GM23248 (cell line): ENCODE measurements at regions not wholly inside any gene's neighbourhood (a gene's known extent, or its start where the extent isn't known, plus 50 kb on each side); places are given as distances from the start of the nearest gene placed in this dataset.

ENCODE experiments used
- DNase-seq: peaks from one replicate; pipeline ENCODE4 v3.0.0-alpha.2; 2015
- H2AFZ ChIP-seq: fragments of 200-600 bp; sonication (generic); 2 replicates; pipeline ENCODE4 v1.6.1; 2016; ENCODE audit warnings: antibody characterized with exemption
- H3F3A ChIP-seq: fragments of 200-600 bp; sonication (generic); 2 replicates; pipeline ENCODE4 v1.6.1; 2016; ENCODE audit warnings: mild to moderate bottlenecking, antibody characterized with exemption, mixed run types; ENCODE audit not compliant: insufficient read depth
- H3K27ac ChIP-seq: fragments of 200-600 bp; sonication (generic); 2 replicates; pipeline ENCODE4 v1.5.1; 2016; ENCODE audit warnings: mild to moderate bottlenecking
- H3K27me3 ChIP-seq: fragments of 200-600 bp; sonication (generic); replicated peaks from 2 replicates; pipeline ENCODE4 v1.6.1; 2016; ENCODE audit warnings: mild to moderate bottlenecking; ENCODE audit not compliant: insufficient read depth
- H3K36me3 ChIP-seq: fragments of 200-600 bp; sonication (generic); 2 replicates; pipeline ENCODE4 v1.6.1; 2016; ENCODE audit warnings: low read depth, mild to moderate bottlenecking
- H3K4me1 ChIP-seq: fragments of 200-600 bp; sonication (generic); 2 replicates; pipeline ENCODE4 v1.6.1; 2016; ENCODE audit warnings: mild to moderate bottlenecking; ENCODE audit not compliant: insufficient read depth
- H3K4me2 ChIP-seq: fragments of 200-600 bp; sonication (generic); one replicate; pipeline ENCODE4 v1.6.1; 2016; ENCODE audit warnings: mild to moderate bottlenecking; ENCODE audit not compliant: unreplicated experiment
- H3K4me3 ChIP-seq: fragments of 200-600 bp; sonication (generic); 2 replicates; pipeline ENCODE4 v1.5.1; 2016; ENCODE audit warnings: mild to moderate bottlenecking
- H3K79me2 ChIP-seq: fragments of 200-600 bp; sonication (generic); 2 replicates; pipeline ENCODE4 v1.6.1; 2016; ENCODE audit warnings: mild to moderate bottlenecking; ENCODE audit not compliant: insufficient read depth
- H3K9ac ChIP-seq: fragments of 200-600 bp; sonication (generic); 2 replicates; pipeline ENCODE4 v1.6.1; 2016; ENCODE audit warnings: mild to moderate bottlenecking
- H3K9me2 ChIP-seq: fragments of 200-600 bp; sonication (generic); 2 replicates; pipeline ENCODE4 v1.6.1; 2016; ENCODE audit warnings: mixed run types, mild to moderate bottlenecking, moderate library complexity; ENCODE audit not compliant: insufficient read depth
- H3K9me3 ChIP-seq: fragments of 200-600 bp; sonication (generic); one replicate; pipeline ENCODE4 v1.6.1; 2017; ENCODE audit warnings: low read depth
- H4K20me1 ChIP-seq: fragments of 200-600 bp; sonication (generic); 2 replicates; pipeline ENCODE4 v1.6.0; 2016; ENCODE audit not compliant: insufficient read depth
- EZH2 ChIP-seq: fragments of 200-600 bp; sonication (generic); IDR thresholded peaks from 2 replicates; pipeline ENCODE4 v1.6.1; 2018; ENCODE audit warnings: antibody characterized with exemption, mild to moderate bottlenecking; ENCODE audit not compliant: insufficient read depth, poor library complexity, severe bottlenecking
- EZH2phosphoT487 ChIP-seq: fragments of 200-600 bp; sonication (generic); IDR thresholded peaks from 2 replicates; pipeline ENCODE4 v1.6.1; 2018; ENCODE audit warnings: antibody characterized with exemption, moderate library complexity, mild to moderate bottlenecking, low read depth; ENCODE audit not compliant: insufficient read depth
- WGBS, 2 experiments: methylation state at CpG; one replicate each; pipeline ENCODE4 v1.1.6; 2015 to 2017; ENCODE audit warnings: low lambda C conversion rate in 2 of 2, low coverage in 1 of 2; ENCODE audit errors: missing lambda C conversion rate in 2 of 2; 5-methylcytosine and 5-hydroxymethylcytosine counted together
- in situ Hi-C: fragments of 300-500 bp; cut with MboI; formaldehyde crosslinking; loops from 2 replicates; pipeline ENCODE4 v1.15.0; 2020

GRCh38 chr17:13909901-13910519 lies 159.3 kb upstream of the COX10 start:
- TF ChIP-seq EZH2 (no peak), EZH2phosphoT487 (no peak)
- Histone ChIP-seq H3F3A (no peaks in the 10 kb centered on the region), H3K9me2 (no peaks in the 10 kb centered on the region), H3K36me3 (no peaks in the 10 kb centered on the region), H2AFZ (no peak overlapping the region), H3K79me2 (no peaks in the 10 kb centered on the region), H3K9ac (no peak overlapping the region), H3K9me3 (no peaks in the 10 kb centered on the region), H4K20me1 (no peaks in the 10 kb centered on the region), H3K4me1 (no peaks in the 10 kb centered on the region), H3K27me3 (no peaks in the 10 kb centered on the region), H3K4me2 (no peak overlapping the region), H3K4me3 (no peak overlapping the region), H3K27ac (no peak overlapping the region)
- in situ Hi-C loops = no loop called here
- no peak for DNase-seq
- WGBS, 2 experiments = 87 to 89% methylated on average over 11 of the region's 11 CpGs

- Histone ChIP-seq H3K9me2 (no peaks in the 10 kb centered on the region), H3K36me3 (no peaks in the 10 kb centered on the region)
- no peak for DNase-seq
Observed at GRCh38 chr17:13917634-13918033, 151.7 kb upstream of the COX10 start.

GRCh38 chr17:13918247-13918646 lies 151.1 kb upstream of the COX10 start:
- no peaks in the 10 kb centered on the region for H3K4me1 ChIP-seq
- H3K79me2 ChIP-seq = no peaks in the 10 kb centered on the region
- TF ChIP-seq EZH2phosphoT487 (no peak), EZH2 (no peak)
- 91 to 92% methylated on average over 4 of the region's 4 CpGs for WGBS, 2 experiments
- H3K4me2 ChIP-seq = no peak overlapping the region
- no peak overlapping the region for H3K27ac ChIP-seq
- no peaks in the 10 kb centered on the region for H3K27me3 ChIP-seq
- no peaks in the 10 kb centered on the region for H4K20me1 ChIP-seq
- H3K9me3 ChIP-seq = no peaks in the 10 kb centered on the region
- no peak overlapping the region for H3K9ac ChIP-seq
- H3K9me2 ChIP-seq = no peaks in the 10 kb centered on the region
- no peak for DNase-seq
- H3F3A ChIP-seq = no peaks in the 10 kb centered on the region
- in situ Hi-C loops = no loop called here
- no peaks in the 10 kb centered on the region for H3K36me3 ChIP-seq
- no peak overlapping the region for H3K4me3 ChIP-seq
- no peak overlapping the region for H2AFZ ChIP-seq

More at GRCh38 chr17:13917634-13918033, 151.7 kb upstream of the COX10 start:
- Histone ChIP-seq H3K9me3 (no peaks in the 10 kb centered on the region), H3K4me3 (no peak overlapping the region), H3K4me2 (no peak overlapping the region), H3K79me2 (no peaks in the 10 kb centered on the region), H3K27ac (no peak overlapping the region), H3K27me3 (no peaks in the 10 kb centered on the region), H3K9ac (no peak overlapping the region), H2AFZ (no peak overlapping the region), H4K20me1 (no peaks in the 10 kb centered on the region), H3K4me1 (no peaks in the 10 kb centered on the region), H3F3A (no peaks in the 10 kb centered on the region)
- in situ Hi-C loops = no loop called here
- TF ChIP-seq EZH2phosphoT487 = no peak
- no peak for TF ChIP-seq EZH2

GRCh38 chr17:13919818-13920217 lies 149.5 kb upstream of the COX10 start:
- Histone ChIP-seq H3K9ac (no peak overlapping the region), H3K27me3 (no peaks in the 10 kb centered on the region), H4K20me1 (no peaks in the 10 kb centered on the region), H3K9me3 (no peaks in the 10 kb centered on the region), H3K36me3 (no peaks in the 10 kb centered on the region), H3K9me2 (no peaks in the 10 kb centered on the region), H2AFZ (no peak overlapping the region), H3F3A (no peaks in the 10 kb centered on the region), H3K4me2 (no peak overlapping the region), H3K4me1 (no peaks in the 10 kb centered on the region), H3K4me3 (no peak overlapping the region), H3K79me2 (no peaks in the 10 kb centered on the region), H3K27ac (no peak overlapping the region)
- TF ChIP-seq EZH2 (no peak), EZH2phosphoT487 (no peak)
- in situ Hi-C loops = no loop called here
- no peak for DNase-seq
- WGBS, 2 experiments = 80% methylated on average over 6 of the region's 6 CpGs

- TF ChIP-seq EZH2 (no peak), EZH2phosphoT487 (no peak)
- H3K27me3 ChIP-seq = no peaks in the 10 kb centered on the region
Observed at GRCh38 chr17:13920413-13920812, 148.9 kb upstream of the COX10 start.

More at GRCh38 chr17:13920413-13920812, 148.9 kb upstream of the COX10 start:
- H3K4me3 ChIP-seq = no peak overlapping the region
- no peak overlapping the region for H3K27ac ChIP-seq
- no peaks in the 10 kb centered on the region for H4K20me1 ChIP-seq
- WGBS, 2 experiments = 63 to 66% methylated on average over 3 of the region's 3 CpGs
- no peaks in the 10 kb centered on the region for H3K9me3 ChIP-seq
- no peak for DNase-seq
- no peaks in the 10 kb centered on the region for H3K4me1 ChIP-seq
- in situ Hi-C loops = no loop called here
- no peak overlapping the region for H3K9ac ChIP-seq
- no peaks in the 10 kb centered on the region for H3K79me2 ChIP-seq
- H3K36me3 ChIP-seq = no peaks in the 10 kb centered on the region
- H3K4me2 ChIP-seq = no peak overlapping the region
- H3K9me2 ChIP-seq = no peaks in the 10 kb centered on the region
- no peaks in the 10 kb centered on the region for H3F3A ChIP-seq
- H2AFZ ChIP-seq = no peak overlapping the region
